GM03348 (cell line): ENCODE measurements at regions not wholly inside any gene's neighbourhood (a gene's known extent, or its start where the extent isn't known, plus 50 kb on each side); places are given as distances from the start of the nearest gene placed in this dataset.

Source experiments
- DNase-seq: peaks from one replicate; pipeline ENCODE4 v3.0.0; 2012; ENCODE audit warnings: low spot score

DNA sequence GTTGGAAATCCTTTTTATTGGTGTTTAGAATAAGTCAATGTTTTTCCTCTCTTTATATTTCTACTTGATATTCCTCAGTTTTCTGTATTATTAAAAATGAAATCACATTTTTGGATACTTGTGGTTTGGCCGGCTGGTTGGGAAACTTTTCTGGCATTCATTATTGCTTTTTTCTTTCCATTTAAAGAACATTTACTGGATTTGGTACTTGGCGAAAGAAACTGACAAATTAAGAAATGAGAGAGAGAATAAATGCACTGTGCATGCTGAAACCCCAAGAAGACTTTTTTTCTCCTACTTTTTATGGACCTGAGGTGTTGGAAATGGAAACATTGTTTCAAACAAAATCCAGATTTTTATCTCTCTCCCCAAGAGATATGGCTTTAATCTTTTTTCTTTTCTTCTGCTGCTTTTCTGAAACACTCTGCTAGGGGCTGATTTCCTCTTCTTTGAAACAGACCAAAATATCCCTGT is 128.4 kb downstream of the SNX18 start:
- DNase-seq = peak; percentile 35

DNA sequence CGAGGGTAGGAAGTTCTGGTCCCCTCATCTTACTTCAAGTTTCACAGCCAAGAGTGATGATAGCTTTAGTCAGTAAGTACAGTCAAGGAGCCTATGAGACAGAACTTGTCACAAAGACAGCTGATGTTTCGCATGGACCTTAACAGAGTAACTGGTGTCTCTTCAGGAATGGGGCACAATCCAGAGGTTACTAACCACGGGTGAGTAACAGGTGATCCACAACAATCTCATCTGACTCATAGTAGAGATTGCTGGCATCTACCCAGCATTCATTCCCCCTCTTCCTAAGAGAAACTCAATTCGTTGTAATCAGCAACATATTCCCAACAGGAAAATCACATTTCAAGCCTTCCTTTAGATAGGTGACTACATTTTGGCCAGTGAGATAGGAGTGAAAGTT is 126.7 kb downstream of the SNX18 start:
- peak; percentile 46 for DNase-seq

DNA sequence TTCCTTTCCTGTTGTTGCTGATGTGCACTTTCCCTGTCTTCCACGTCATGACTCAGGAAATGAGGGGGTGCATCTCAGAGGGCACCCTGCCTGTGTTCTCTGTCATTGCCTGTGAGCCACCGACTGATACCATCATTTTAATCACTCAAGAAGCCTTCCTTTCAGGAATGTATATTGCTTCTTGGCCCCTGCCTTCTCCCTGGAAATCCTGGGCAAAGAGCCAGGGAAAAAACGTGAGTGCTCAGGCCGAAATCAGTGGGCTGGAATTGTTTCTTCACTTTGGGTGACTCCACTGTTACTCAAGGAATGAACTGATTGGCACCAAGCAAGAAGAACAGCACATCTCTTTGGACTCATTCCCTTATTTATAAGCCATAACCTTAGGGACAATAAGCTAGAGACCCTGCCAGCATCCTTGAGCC is 126.1 kb downstream of the SNX18 start:
- peak; percentile 68 for DNase-seq

DNA sequence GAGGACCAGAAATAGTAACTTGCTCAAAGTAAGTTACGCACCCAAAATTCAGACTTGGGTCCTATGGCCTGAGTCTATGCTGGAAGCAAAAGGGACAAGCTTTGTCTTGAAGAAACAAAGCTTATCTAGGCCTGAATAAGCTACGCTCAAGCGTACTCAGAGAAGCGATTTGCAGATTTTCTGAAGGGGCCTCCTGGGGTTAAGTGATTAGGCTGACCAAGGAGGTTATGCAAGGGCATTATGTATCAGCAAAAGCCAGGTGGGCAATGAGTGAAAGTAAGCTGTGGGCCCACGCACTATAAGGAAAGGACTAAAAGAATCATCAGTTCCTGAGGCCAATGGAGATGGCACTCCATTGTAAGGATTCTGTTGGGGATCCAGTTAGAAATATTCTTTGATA is 122.1 kb downstream of the SNX18 start:
- no peak for DNase-seq

DNA sequence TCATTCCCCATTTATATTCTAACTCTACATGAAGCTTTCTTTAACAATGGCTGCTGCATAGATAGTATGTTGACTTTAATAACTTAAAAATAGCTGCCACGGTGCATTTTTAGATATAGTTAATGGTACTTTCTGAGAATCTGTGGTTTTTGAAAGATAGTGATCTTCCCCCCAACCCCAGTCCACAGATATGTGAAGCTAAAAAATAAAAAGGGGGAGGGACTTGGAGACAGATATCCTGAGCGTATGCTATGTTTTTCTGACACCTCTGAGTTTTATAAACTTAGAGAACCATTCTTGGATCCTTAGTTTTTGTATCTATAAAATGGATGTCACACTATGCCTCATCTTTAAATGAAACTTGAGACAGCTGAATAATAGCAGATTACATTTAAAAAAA is 120.5 kb downstream of the SNX18 start:
- no peak for DNase-seq

DNA sequence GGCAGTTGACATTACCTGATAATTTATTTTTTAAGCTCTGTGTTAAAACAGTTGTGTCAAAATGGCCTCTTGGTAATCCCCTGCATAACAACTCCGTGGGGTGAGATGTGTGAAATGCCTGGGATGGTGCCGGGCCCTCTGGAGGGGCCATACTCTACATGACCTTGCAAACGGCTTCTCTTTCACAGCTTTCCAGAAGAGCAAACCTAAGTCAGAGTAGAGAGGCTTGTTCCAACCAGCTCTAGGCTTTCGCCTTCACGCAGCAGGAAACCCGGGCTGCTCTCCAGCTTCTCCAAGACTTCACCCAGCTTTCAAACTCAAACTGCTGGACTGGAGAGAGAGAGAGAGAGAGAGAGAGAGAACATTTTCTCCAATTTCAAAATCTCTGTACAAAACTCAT is 120.1 kb downstream of the SNX18 start:
- DNase-seq = no peak

DNA sequence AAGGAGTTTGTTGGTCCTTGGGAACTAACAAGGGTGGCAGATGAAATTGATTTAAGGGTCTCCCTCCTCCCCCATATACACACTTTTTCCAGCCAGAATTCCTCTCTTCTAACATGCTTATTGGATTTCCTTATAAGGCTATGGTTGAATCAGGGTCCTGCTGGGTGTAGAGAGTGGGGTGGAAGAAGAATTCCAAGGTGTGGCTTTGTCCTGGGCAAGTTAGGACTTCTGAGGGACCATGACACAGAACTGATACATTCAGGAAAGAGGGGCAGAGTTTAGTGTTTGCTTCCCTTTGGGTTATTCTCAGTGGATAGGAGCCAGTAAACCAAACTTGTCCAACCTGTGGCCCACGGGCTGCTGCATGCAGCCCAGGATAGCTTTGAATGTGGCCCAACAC is 116.5 kb downstream of the SNX18 start:
- DNase-seq = no peak

DNA sequence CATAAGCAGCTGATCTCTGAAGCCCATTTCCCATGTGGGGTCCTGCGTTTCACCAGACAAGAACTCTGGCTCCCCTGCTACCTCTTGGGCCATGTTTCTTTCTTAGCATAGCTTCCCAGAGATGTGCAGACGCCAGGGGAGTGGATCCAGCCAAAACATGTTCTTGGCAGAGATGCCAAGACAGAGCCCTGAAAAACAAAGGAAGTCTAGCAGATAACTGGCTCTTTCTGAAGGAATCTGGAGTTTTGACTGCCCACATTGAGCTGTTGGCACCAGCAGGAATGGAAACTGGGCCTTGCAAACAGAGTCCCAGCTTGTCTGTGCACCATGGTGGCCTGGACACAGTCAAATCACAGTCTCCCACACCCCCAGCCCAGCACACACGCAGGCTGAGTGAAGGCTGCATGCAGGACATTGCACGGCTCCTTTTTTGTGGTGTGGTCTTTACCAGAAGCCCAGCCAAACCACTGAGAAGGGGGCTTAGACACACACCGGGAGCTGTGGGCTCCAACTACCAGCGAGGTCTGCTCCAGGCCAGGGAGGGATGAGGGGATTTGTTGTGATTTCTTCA is 114.7 kb downstream of the SNX18 start:
- peak; percentile 23 for DNase-seq

DNA sequence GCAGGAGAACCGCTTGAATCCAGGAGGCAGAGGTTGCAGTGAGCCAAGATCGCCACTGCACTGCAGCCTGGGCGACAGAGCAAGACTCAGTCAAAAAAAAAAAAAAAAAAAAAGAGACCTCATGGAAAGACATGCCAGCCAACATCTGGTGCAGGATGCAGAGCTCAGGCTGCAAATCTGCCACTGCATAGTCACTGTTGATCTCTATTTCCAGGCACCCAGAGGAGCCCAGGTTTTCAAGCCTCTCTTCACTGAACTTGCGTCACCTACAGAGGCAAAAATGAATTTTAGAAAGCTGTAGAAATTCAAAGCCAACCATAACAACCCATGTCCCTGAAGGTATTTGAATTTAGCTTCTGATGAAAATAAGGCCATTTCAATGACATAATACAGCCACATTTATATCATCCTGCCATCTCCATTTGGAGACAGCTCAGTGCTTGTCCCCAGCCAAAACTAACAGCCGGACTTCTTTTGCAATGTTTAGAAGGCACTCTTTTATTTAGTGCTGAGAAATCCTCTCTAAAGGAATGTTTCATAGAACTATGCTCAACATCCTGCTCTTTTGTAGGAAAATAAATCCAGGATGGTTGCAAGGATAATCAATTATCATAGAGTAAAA is 113.3 kb downstream of the SNX18 start:
- DNase-seq = peak; percentile 56

DNA sequence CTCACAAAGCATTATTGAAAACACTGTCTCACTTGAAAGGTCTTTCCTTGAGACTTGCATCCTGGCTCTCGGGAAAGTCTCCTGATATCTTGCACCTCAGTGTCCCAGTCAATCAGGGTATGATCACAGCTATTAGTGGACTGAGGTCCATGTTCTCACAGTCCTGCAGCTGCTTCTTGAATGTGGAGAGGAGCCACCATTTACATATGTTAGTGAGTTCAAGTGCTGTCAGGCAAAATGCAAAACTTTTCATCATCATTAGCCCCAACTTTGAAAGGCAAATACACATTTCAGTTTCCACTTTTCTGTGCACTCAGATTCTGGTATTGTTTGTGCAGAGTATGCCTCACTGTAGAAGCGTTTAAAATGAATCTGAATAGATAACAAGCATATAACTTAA is 111.6 kb downstream of the SNX18 start:
- DNase-seq = no peak

DNA sequence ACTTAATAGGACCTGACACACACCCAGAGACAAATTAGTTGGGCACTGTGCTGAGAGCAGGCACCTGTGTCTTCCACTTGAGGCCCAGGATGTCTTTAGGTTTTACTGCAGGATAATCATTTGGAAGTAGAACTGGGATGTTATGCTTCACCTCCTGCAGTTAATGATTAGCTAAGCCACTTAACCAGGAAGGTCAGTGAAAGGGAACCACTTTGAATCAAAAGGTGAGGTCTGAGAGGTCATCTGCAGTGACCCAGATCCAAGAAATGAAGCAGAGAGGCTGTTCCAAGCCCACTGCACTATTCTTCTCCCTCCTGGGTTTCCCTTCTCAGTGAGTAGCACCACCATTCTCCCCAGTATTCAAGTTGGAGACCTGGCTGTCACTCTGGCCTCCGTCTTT is 110.5 kb downstream of the SNX18 start:
- DNase-seq = no peak

DNA sequence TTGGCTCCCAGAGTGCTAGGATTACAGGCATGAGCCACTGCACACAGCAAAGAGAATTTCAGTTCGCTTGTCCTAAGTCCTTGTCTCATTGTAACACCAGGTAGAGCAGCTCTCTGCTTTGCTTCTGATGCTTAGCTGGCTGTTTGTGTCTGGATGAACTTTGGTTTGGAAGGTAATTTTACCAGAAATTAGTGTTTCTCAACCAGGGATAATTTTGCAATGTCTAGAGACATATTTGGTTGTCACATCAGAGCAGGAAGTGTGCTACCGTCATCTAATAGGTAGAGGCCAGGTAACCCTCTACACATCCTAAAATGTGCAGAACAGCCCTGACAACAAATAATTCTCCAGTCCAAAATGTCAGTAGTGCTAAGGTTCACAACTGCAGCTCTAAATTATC is 108.8 kb downstream of the SNX18 start:
- DNase-seq = no peak

DNA sequence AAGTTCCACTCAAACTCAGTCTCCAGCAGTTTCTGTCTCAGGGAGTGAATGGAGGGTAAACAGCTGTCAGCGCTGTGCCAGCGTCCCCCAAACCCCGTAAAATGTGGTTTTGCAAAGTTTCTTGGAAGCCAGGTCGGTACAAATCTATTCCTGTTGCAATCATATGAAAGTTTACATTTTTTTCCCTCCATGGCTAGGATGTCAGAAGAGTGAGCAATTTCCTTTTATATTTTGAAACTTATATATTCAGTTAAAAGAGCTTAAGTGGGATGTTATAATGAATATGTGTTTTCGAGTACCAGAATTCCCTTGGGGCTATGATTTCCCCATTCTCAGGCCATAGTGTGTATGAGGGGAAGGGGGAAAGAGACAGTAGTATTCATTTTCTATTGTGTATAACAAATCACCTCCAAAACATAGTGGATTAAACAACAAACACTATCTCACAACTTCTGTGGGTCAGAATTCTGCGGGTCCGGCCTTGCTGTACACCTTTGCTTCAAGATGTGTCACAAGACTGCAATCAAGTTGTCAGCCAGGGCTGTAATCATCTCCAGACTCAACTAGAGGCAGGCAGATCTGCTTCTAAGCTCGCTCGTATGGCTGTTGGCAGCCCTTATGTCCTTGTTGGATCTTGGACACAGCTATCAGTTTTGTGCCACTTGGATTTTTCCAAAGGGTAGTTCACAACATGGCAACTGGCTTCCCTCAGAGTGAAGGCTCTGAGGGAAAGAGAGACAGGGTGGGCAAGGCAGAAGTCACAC is 107.4 kb downstream of the SNX18 start:
- peak; percentile 40 for DNase-seq

DNA sequence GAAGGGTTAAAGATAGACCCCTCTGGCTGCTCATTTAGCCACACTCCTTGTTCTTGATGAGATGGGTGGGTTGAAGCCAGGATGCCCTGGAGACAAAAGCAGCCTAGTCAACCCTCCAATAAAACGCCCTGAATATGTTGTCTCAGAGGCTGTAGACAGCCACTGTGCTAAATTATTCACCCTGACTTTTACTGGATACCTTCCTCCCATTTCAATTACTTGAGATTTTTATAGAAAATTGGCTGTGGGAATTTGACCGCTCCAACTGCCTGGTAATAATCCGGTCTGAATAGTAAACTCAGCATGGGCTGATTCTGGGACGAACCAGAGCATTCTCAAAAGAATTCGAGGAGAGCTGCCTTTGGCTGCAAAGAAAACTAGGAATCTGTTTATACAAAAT is 104.2 kb downstream of the SNX18 start:
- no peak for DNase-seq

DNA sequence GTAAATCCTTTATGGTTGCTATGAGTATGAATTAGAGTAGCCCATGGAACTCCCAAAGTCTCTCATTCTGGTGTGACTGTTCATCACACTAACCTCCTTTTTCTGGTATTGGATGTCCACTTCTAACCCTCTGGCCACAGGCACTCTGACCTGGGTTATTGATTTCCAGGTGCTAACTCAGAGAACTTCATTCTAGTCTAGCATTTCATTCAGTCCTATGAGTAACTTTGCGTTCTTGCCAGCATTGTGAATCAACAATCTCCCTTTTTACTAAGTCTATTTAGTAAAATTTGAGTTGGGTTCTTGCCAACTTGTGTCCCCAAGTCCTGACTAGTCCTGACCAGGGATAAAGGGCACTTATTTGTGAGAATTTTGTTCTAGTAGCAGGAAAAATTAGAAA is 103.5 kb downstream of the SNX18 start:
- no peak for DNase-seq

DNA sequence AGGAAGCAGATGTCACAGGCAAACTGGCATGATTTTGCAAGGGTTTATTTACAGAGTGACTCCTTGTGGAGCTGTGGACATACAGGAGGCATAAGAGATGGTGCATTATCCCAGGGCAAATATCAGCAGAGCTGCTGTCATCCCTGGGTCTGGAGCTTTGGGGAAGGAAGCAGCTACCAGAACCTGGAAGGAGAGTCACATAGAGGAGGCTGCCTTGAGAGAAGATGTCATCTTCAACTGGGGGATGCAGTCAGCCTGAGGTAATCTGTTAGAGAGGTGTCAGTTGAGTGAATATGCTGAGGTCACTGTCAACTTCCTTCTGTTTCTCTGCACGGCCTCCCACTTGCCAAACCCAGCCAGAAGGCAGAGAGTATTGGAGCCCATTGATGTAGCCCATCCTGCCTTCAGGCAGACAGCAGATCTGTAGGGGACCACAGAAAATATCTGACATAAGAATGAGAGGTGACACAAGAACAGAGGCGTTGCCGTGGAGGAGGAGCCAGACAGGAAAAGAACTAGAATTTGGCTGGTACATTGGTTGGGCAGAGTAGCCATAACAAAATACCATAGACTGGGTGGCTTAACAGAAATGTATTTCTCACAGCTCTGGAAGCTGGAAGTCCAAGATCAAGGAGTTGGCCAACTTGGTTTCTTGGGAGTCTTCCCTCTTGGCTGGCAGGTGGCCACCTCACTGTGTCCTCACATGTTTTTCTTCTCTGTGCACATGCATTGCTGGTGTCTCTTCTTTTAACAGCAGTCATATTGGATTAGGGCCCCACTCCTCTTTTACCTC is 102.8 kb downstream of the SNX18 start:
- no peak for DNase-seq

DNA sequence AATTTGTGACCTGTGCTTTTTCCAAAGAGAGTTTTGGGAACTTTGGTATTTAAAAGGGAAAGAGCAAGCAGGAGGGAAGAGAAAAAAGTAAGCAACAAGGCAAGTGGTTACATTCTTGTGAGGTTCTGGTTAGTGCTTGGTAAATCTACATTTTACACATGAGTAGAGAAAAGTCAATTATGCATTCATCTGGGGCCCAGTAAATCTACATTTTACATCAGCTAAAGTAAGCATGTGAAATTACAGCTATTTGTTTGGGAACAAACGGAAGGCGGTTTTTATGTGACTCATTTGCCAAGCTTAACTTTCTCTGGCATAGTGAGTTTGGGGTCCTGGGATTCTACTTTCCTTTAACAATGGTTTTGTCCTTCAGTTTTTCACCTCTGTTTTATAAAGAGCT is 102.2 kb downstream of the SNX18 start:
- no peak for DNase-seq

DNA sequence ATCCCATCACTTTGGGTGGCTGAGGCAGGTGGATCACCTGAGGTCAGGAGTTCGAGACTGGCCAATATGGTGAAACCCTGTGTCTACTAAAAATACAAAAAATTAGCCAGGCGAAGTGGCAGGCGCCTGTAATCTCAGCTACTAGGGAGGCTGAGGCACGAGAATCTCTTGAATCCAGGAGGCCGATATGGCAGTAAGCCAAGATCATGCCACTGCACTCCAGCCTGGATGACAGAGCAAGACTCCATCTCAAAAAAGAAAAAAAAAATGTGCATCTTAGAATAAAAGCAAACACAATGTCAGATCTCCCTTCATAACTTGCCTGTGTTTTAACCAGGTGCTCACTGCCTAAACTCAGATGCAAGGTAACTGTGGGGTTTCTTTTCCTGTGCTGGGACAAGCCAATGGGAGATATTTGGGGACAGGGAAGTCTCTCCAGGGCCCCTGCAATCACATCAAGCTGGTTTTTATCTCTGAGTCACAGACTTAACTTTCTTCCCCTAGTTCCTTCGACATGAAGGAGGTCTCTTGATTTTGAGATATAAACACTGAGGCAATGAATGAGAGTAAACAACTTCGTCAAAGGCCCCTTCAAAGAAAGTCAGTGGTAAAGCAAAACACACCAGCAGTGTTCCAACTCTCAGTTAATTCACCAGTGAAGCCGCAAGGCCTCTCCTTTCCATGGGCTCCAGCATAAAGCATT is 99.1 kb downstream of the SNX18 start:
- DNase-seq = no peak

DNA sequence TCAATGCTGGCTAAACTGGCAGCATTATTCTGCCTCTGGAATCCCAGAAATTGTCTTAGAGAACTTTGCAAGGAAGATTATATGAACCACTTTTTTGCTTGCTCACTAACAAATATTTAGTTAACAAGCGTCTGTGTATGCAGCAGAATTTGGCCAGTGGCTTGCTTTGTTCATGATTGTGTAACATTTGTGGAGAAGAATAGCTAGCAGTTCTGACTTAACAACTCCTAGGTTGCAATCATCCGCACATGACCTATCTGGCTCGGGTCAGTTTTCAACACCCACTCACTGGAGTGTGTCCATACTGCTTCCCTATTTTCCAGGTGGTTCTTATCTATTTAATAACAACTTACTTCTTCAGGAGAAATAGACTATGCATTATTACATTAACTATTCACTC is 98.5 kb downstream of the SNX18 start:
- peak; percentile 78 for DNase-seq

DNA sequence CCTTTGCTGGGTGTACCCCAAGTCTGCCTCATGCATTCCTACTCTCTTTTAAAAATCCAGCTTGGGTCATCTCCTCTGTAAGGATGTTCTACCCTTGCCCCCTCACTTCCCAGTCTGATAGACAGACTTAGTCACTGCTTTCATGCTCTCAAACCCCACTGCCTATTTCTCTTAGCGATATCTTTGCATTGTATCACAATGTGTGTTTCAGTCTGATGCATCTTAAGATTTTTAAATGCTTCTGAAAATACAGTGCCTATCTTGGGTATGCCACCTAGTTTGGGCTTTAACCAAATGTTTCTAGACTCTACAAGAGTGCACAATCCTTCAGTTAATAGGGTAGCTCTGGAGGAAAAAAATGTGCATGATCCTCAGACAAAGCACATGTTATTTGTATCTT is 97.8 kb downstream of the SNX18 start:
- no peak for DNase-seq

DNA sequence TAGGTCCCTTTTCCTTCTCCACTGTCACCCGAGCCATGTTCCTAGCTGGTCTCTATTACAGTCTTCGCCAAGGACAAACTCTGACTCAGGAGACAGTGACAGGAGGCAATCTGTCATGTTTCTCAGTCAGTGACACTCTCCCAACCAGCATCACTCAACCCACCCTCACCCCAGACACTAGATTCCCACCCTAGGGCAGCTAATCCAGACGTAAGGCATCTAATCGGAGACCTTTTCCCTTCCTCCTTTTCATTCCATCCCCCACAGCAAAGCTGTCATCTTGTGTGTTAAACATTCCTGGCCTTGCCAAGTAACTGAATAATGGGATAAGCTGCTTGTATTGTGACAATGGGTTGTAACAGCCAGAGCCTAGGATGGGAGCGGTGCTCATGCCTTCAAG is 95.2 kb downstream of the SNX18 start:
- DNase-seq = no peak
